ENCODE measurements at regions not wholly inside any gene's neighbourhood (a gene's known extent, or its start where the extent isn't known, plus 50 kb on each side); places are given as distances from the start of the nearest gene placed in this dataset.

DNA sequence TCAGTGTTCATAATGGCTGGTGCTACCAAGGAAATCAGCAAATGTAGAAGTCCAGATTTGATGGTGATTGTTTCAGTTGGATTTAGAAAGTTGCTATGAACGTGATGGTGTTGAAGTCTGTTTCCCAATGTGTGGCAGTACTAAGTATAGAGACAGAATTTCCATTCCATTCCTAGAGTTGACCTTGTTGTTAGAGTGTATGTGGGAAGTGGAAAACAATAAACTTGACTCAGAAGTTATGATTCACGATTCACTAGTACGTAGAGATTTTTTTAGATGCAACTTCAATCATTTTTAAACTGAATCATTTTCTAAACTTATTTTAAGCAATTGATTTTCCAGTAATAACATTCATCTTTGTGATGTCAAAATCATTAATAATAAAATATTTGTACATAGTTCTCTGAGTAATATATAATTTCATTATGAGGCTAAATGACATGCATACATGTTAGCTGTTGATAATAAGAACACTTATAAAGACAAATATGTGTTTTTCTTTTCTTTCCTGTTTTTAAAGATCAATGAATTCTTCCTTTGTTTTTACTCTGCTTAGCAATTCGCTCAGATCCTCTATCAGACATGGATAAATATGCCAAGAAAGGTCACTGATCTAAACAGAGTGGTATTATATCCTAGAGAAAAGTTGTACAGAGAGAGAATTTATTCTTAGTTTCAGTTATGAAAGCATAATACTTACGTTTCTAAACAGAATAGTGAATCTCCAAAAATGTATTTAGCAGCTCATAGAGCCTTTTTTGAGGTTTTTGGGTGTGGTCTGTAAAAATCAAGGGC lies 108.8 kb upstream of the GPR149 start:
- no peak for DNase-seq

GRCh38 chr3:154536751-154537150 lies 106.8 kb upstream of the GPR149 start:
- no peak for DNase-seq

- no peak for DNase-seq
Observed at GRCh38 chr3:154522036-154522602, 92.1 kb upstream of the GPR149 start.

DNA sequence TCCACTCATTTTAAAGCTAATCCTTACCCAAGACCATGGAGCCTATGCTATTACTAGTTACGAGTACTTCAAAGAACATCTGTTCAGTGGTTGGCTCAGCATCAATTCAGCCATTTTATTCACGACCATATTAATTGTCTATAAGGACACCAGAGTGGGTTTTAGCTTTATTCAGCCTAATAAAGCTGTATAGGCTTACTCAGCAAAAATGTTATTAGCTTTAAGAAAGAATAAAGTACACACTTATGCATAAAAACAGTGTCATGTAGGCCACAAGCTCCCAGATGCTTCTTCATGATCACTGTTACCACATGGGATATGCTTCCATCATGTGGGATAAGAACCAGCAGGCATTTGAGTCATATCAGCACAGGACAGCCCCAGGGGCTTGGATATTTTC lies 87.4 kb upstream of the GPR149 start:
- DNase-seq = no peak

- DNase-seq = no peak
Observed at GRCh38 chr3:154515921-154516320, 85.9 kb upstream of the GPR149 start.

DNA sequence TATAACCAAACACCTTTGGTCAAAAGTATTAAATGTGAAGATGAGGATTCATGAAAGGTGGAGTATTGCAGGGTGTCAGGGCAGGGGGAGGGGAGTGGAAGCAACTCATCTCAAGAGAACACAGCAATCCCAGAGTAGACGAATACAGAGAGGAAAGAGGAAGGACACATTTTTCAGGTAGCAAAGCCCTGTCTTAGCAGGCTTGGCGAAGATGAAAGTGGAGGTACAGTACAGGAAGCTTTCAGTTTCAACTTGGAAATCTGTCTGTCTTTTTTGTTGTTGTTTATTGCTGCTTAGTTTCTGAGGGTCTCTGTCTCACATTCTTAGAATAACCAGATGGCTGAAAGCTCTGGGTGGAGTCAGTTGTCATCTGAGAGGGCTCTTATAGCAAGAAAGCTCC lies 80.8 kb upstream of the GPR149 start:
- no peak for DNase-seq

DNA sequence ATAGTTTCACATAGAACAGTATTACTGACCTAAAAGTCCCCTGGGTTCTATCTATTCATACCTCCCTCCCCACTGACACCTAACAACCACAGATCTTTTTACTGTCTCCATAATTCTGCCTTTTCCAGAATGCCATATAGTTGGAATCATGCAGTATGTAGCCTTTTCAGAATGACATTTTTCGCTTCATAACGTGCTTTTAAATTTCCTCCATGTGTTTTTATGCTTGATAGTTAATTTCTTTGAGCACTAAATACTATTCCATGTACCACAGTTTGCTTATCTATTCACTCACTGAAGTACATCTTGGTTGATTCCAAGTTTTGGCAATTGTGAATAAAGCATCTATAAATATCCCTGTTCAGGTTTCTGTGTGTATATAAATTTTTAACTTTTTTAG lies 77.7 kb upstream of the GPR149 start:
- no peak for DNase-seq

DNA sequence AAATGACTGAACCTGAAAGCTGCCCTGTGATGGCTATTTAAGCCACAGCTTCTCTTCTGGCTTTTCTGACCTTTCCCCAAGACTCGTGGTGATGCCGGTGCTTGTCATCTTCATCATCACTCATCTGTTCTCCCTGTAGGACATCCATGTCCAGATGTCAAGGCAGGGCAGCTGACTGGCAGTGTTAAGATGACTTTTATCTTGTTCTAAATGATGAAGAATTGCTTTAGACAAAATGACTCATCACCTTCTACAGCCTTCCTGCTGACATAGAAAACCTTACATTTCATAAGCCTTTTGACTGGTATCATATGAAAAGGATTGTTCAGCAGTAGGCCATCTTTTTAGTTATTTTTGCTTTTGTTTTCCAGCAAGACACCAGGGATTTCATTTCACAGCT lies 67.0 kb upstream of the GPR149 start:
- no peak for DNase-seq

GRCh38 chr3:154496540-154496939 lies 66.5 kb upstream of the GPR149 start:
- no peak for DNase-seq

DNA sequence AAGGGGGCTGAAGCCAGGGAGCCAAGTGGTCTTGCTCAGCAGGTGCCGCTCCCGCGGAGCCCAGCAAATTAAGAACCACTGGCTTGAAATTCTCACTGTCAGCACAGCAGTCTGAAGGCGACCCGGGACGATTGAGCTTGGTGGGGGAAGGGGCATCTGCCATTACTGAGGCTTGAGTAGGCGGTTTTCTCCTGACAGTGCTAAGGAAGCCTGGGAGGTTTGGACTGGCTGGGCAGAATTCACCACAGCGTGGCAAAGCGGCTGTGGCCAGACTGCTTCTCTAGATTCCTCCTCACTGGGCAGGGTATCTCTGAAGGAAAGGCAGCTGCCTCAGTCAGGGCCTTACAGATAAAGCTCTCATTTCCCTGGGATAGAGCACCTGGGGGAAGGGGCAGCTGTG lies 57.0 kb upstream of the GPR149 start:
- no peak for DNase-seq

DNA sequence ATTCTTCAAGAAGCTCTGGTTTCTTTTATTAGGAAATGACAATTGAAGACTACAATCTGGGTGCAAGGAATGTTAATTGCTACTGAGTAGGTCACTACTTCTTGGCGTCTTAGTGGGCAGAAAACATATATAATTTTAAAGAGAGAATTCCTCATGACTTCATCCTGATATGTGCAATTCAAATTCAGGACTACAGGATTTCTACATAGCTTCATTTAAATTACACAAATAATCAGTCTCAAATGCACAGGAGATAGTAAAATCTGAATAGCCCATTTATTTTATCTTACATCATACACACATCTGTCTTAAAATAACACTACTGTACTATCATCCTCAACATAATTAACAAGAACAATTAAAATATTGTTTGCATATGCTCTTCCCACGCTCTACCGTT lies 52.5 kb upstream of the GPR149 start:
- DNase-seq = no peak

- DNase-seq = no peak
Observed at GRCh38 chr3:154480033-154480432, 50.0 kb upstream of the GPR149 start.
